HFF-Myc (cell line): ENCODE measurements at regions not wholly inside any gene's neighbourhood (a gene's known extent, or its start where the extent isn't known, plus 50 kb on each side); places are given as distances from the start of the nearest gene placed in this dataset.
"Not testable (repeated sequence)": the region's sequence is repeated elsewhere in the genome, so short reads cannot be mapped to it uniquely, and the experiment has no call there.

ENCODE experiments used
- DNase-seq: peaks from one replicate; pipeline ENCODE4 v3.0.0-alpha.2; 2011; ENCODE audit warnings: low read depth; ENCODE audit errors: extremely low read depth
- H3K4me3 ChIP-seq: replicated peaks from 2 replicates; pipeline ENCODE4 v1.5.1; 2011; ENCODE audit warnings: low read depth, mild to moderate bottlenecking, control low read depth, low read length
- CTCF ChIP-seq: IDR thresholded peaks from 2 replicates; pipeline ENCODE4 v1.5.1; 2012; ENCODE audit warnings: mild to moderate bottlenecking, low read depth, low read length, control low read depth; ENCODE audit errors: missing control alignments

- no peak overlapping the region for H3K4me3 ChIP-seq
- TF ChIP-seq CTCF, result no peak
- DNase-seq, result no peak
These were observed 115.0 kb downstream of the RAP2B start for GRCh38 chr3:153277029-153277428.

GRCh38 chr3:153281236-153281997 is 119.4 kb downstream of the RAP2B start:
- not testable (repeated sequence) for H3K4me3 ChIP-seq, DNase-seq

GRCh38 chr3:153282355-153282754 is 120.3 kb downstream of the RAP2B start:
- no peak for DNase-seq
- TF ChIP-seq CTCF, result no peak

GRCh38 chr3:153284282-153284938 is 122.4 kb downstream of the RAP2B start:
- no peak for TF ChIP-seq CTCF
- DNase-seq, result peak; percentile 65
- no peak overlapping the region for H3K4me3 ChIP-seq

More at GRCh38 chr3:153282355-153282754, 120.3 kb downstream of the RAP2B start:
- H3K4me3 ChIP-seq, result no peak overlapping the region

- H3K4me3 ChIP-seq, result no peak overlapping the region
- TF ChIP-seq CTCF, result no peak
- DNase-seq, result peak; percentile 12
These were observed 123.2 kb downstream of the RAP2B start for GRCh38 chr3:153285194-153285641.

GRCh38 chr3:153285982-153286381 is 124.0 kb downstream of the RAP2B start:
- no peak overlapping the region for H3K4me3 ChIP-seq
- DNase-seq, result no peak
- TF ChIP-seq CTCF, result no peak

GRCh38 chr3:153287017-153287416 is 125.0 kb downstream of the RAP2B start:
- no peak for DNase-seq
- H3K4me3 ChIP-seq, result no peak overlapping the region
- no peak for TF ChIP-seq CTCF
